Neural cell (in vitro differentiated cells): ENCODE measurements at regions not wholly inside any gene's neighbourhood (a gene's known extent, or its start where the extent isn't known, plus 50 kb on each side); places are given as distances from the start of the nearest gene placed in this dataset.

Experiments
- H2AFZ ChIP-seq: fragments of 200-600, 300-800 bp; sonication (generic), shearing (Covaris generic); 2 replicates; pipeline ENCODE4 v1.6.0; 2014; ENCODE audit warnings: low read depth, mild to moderate bottlenecking, antibody characterized with exemption, low read length, moderate library complexity
- H3F3A ChIP-seq: fragments of 200-600 bp; shearing (Covaris generic); 2 replicates; pipeline ENCODE4 v1.6.1; 2016; ENCODE audit warnings: mild to moderate bottlenecking, moderate library complexity, mixed read lengths, antibody characterized with exemption, low read length; ENCODE audit not compliant: insufficient read depth, poor library complexity, severe bottlenecking
- H3K27ac ChIP-seq: fragments of 200-600, 300-800 bp; sonication (generic), shearing (Covaris generic); 2 replicates; pipeline ENCODE4 v1.5.1; 2014; ENCODE audit warnings: mild to moderate bottlenecking, low read length, moderate library complexity
- H3K27me3 ChIP-seq: fragments of 300-800, 200-600 bp; sonication (generic), shearing (Covaris generic); 2 replicates; pipeline ENCODE4 v1.6.0; 2014; ENCODE audit warnings: mild to moderate bottlenecking, low read depth, low read length, moderate library complexity; ENCODE audit not compliant: insufficient read depth
- H3K36me3 ChIP-seq: fragments of 300-800, 200-600 bp; sonication (generic), shearing (Covaris generic); 2 replicates; pipeline ENCODE4 v1.5.1; 2014; ENCODE audit warnings: mild to moderate bottlenecking, antibody characterized with exemption, low read length, moderate library complexity; ENCODE audit not compliant: insufficient read depth
- H3K4me2 ChIP-seq: fragments of 300-800, 200-600 bp; sonication (generic), shearing (Covaris generic); 2 replicates; pipeline ENCODE4 v1.6.0; 2014; ENCODE audit warnings: mild to moderate bottlenecking, low read length
- H3K4me3 ChIP-seq: fragments of 300-800, 200-600 bp; sonication (generic), shearing (Covaris generic); 2 replicates; pipeline ENCODE4 v1.5.1; 2014; ENCODE audit warnings: mild to moderate bottlenecking, low read length, moderate library complexity
- H3K79me2 ChIP-seq: fragments of 200-600 bp; shearing (Covaris generic); replicated peaks from 2 replicates; pipeline ENCODE4 v1.6.0; 2014; ENCODE audit warnings: mild to moderate bottlenecking, low read length, moderate library complexity; ENCODE audit not compliant: insufficient read depth
- H3K9ac ChIP-seq: fragments of 300-800, 200-600 bp; sonication (generic), shearing (Covaris generic); 2 replicates; pipeline ENCODE4 v1.6.1; 2016; ENCODE audit warnings: mild to moderate bottlenecking, low read length, mixed read lengths
- H3K9me2 ChIP-seq: fragments of 200-600 bp; shearing (Covaris generic); 2 replicates; pipeline ENCODE4 v1.6.1; 2016; ENCODE audit warnings: mild to moderate bottlenecking, low read length, mixed read lengths; ENCODE audit not compliant: insufficient read depth
- H3K9me3 ChIP-seq: fragments of 200-600, 300-800 bp; sonication (generic), shearing (Covaris generic); 2 replicates; pipeline ENCODE4 v1.6.1; 2016; ENCODE audit warnings: mild to moderate bottlenecking, mixed run types, low read length, moderate library complexity, mixed read lengths
- H4K20me1 ChIP-seq: fragments of 200-600 bp; shearing (Covaris generic); 2 replicates; pipeline ENCODE4 v1.6.1; 2016; ENCODE audit warnings: mild to moderate bottlenecking, mixed run types; ENCODE audit not compliant: insufficient read depth
- EP300 ChIP-seq: fragments of 450-650 bp; conservative IDR thresholded peaks from 2 replicates; pipeline ENCODE4 v1.6.1; 2014; ENCODE audit warnings: antibody characterized with exemption, mild to moderate bottlenecking, moderate library complexity; ENCODE audit not compliant: poor library complexity, severe bottlenecking
- EZH2 ChIP-seq: fragments of 200-600, 300-800 bp; shearing (Covaris generic), sonication (generic); IDR thresholded peaks from 2 replicates; pipeline ENCODE4 v1.6.1; 2014; ENCODE audit warnings: antibody characterized with exemption, low read length, borderline replicate concordance, mild to moderate bottlenecking; ENCODE audit not compliant: insufficient read depth, poor library complexity, severe bottlenecking
- MXI1 ChIP-seq: fragments of 450-650 bp; conservative IDR thresholded peaks from 2 replicates; pipeline ENCODE4 v1.6.1; 2014; ENCODE audit warnings: antibody characterized with exemption, mild to moderate bottlenecking; ENCODE audit not compliant: poor library complexity, severe bottlenecking
- POLR2AphosphoS5 ChIP-seq: IDR thresholded peaks from 2 replicates; pipeline ENCODE4 v1.6.1; 2012
- RAD21 ChIP-seq: fragments of 450-650 bp; conservative IDR thresholded peaks from 2 replicates; pipeline ENCODE4 v1.6.1; 2014; ENCODE audit warnings: antibody characterized with exemption, mild to moderate bottlenecking, moderate library complexity
- SMC3 ChIP-seq: fragments of 450-650 bp; conservative IDR thresholded peaks from 2 replicates; pipeline ENCODE4 v1.6.1; 2014; ENCODE audit warnings: antibody characterized with exemption, mild to moderate bottlenecking, moderate library complexity; ENCODE audit not compliant: poor library complexity
- TAF1 ChIP-seq: IDR thresholded peaks from 2 replicates; pipeline ENCODE4 v1.6.1; 2012; ENCODE audit warnings: low read depth
- TF ChIP-seq, protein P1 (sequence below): fragments of 450-650 bp; IDR thresholded peaks from 2 replicates; pipeline ENCODE4 v1.5.1; 2014; ENCODE audit warnings: antibody characterized with exemption, mild to moderate bottlenecking, moderate library complexity; ENCODE audit not compliant: poor library complexity, severe bottlenecking
- TF ChIP-seq, protein P2 (sequence below): IDR thresholded peaks from 2 replicates; pipeline ENCODE4 v1.6.1; 2012; ENCODE audit warnings: borderline replicate concordance

DNA sequence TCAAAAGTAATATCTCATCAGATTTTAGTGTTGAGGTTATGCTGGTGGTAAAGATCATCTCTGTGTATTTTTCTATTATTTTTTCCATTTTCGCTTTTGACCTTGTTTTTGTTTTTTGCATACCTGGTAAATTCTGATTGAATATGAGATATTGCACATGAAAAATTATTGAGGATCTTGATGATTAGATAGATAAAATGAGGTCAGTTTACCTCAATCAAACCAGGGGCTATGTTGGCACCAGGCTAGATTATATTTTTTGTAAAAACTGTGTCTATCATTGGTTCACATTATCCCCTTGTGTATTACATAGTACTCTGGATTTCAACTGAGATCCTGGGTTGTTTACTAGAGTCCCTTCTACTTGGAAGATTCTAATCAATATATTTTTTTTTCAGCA lies 774.9 kb upstream of the ZNF608 start:
- no peaks in the 10 kb centered on the region for H4K20me1 ChIP-seq
- H3K9me2 ChIP-seq, result no peaks in the 10 kb centered on the region
- H3F3A ChIP-seq, result no peaks in the 10 kb centered on the region
- no peaks in the 10 kb centered on the region for H3K36me3 ChIP-seq
- H2AFZ ChIP-seq, result no peak overlapping the region
- TF ChIP-seq, protein P1, sequence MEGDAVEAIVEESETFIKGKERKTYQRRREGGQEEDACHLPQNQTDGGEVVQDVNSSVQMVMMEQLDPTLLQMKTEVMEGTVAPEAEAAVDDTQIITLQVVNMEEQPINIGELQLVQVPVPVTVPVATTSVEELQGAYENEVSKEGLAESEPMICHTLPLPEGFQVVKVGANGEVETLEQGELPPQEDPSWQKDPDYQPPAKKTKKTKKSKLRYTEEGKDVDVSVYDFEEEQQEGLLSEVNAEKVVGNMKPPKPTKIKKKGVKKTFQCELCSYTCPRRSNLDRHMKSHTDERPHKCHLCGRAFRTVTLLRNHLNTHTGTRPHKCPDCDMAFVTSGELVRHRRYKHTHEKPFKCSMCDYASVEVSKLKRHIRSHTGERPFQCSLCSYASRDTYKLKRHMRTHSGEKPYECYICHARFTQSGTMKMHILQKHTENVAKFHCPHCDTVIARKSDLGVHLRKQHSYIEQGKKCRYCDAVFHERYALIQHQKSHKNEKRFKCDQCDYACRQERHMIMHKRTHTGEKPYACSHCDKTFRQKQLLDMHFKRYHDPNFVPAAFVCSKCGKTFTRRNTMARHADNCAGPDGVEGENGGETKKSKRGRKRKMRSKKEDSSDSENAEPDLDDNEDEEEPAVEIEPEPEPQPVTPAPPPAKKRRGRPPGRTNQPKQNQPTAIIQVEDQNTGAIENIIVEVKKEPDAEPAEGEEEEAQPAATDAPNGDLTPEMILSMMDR, result no peak
- no peak for TF ChIP-seq EZH2
- no peak for TF ChIP-seq TAF1
- TF ChIP-seq, protein P2, sequence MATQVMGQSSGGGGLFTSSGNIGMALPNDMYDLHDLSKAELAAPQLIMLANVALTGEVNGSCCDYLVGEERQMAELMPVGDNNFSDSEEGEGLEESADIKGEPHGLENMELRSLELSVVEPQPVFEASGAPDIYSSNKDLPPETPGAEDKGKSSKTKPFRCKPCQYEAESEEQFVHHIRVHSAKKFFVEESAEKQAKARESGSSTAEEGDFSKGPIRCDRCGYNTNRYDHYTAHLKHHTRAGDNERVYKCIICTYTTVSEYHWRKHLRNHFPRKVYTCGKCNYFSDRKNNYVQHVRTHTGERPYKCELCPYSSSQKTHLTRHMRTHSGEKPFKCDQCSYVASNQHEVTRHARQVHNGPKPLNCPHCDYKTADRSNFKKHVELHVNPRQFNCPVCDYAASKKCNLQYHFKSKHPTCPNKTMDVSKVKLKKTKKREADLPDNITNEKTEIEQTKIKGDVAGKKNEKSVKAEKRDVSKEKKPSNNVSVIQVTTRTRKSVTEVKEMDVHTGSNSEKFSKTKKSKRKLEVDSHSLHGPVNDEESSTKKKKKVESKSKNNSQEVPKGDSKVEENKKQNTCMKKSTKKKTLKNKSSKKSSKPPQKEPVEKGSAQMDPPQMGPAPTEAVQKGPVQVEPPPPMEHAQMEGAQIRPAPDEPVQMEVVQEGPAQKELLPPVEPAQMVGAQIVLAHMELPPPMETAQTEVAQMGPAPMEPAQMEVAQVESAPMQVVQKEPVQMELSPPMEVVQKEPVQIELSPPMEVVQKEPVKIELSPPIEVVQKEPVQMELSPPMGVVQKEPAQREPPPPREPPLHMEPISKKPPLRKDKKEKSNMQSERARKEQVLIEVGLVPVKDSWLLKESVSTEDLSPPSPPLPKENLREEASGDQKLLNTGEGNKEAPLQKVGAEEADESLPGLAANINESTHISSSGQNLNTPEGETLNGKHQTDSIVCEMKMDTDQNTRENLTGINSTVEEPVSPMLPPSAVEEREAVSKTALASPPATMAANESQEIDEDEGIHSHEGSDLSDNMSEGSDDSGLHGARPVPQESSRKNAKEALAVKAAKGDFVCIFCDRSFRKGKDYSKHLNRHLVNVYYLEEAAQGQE, result no peak
- no peak for TF ChIP-seq POLR2AphosphoS5
- no peak for TF ChIP-seq MXI1
- TF ChIP-seq RAD21, result no peak
- no peak for TF ChIP-seq EP300
- TF ChIP-seq SMC3, result no peak
- no peaks in the 10 kb centered on the region for H3K27me3 ChIP-seq
- H3K4me2 ChIP-seq, result no peak overlapping the region
- no peaks in the 10 kb centered on the region for H3K79me2 ChIP-seq
- H3K9ac ChIP-seq, result no peak overlapping the region
- H3K4me3 ChIP-seq, result no peak overlapping the region
- no peak overlapping the region for H3K27ac ChIP-seq
- no peaks in the 10 kb centered on the region for H3K9me3 ChIP-seq

DNA sequence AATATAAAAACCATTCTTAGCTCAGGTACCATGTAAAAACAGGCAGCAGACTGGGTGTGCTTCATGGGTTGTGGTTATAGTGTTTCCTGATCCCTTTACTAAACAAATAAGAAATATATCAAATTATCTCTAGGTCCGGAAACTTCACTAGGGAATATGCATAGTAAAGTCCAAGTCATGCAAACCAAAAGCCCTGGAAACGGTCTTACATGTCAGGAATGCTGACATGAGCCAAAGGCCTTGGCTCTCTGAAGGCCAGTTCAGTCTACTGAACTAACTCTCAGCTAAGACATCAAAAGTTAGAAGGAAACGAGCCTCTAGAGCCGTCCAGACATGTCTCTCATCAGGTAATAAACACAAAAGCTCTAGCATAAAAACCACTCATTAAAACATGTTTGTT lies 778.9 kb upstream of the ZNF608 start:
- H2AFZ ChIP-seq, result no peak overlapping the region
- no peak overlapping the region for H3K4me3 ChIP-seq
- no peaks in the 10 kb centered on the region for H3K79me2 ChIP-seq
- no peaks in the 10 kb centered on the region for H3K9me3 ChIP-seq
- H3K27ac ChIP-seq, result no peak overlapping the region
- no peaks in the 10 kb centered on the region for H4K20me1 ChIP-seq
- H3K9ac ChIP-seq, result no peak overlapping the region
- H3K27me3 ChIP-seq, result no peaks in the 10 kb centered on the region
- no peak overlapping the region for H3K4me2 ChIP-seq
- H3F3A ChIP-seq, result no peaks in the 10 kb centered on the region
- no peak for TF ChIP-seq EZH2
- TF ChIP-seq, protein P1, result no peak
- TF ChIP-seq EP300, result no peak
- TF ChIP-seq, protein P2, result no peak
- no peak for TF ChIP-seq MXI1
- TF ChIP-seq RAD21, result no peak
- no peak for TF ChIP-seq SMC3
- no peak for TF ChIP-seq TAF1
- no peak for TF ChIP-seq POLR2AphosphoS5
- no peaks in the 10 kb centered on the region for H3K9me2 ChIP-seq
- no peaks in the 10 kb centered on the region for H3K36me3 ChIP-seq
